HEK293T (cell line): ENCODE measurements at regions not wholly inside any gene's neighbourhood (a gene's known extent, or its start where the extent isn't known, plus 50 kb on each side); places are given as distances from the start of the nearest gene placed in this dataset.

ENCODE experiments used
- FOXA1 ChIP-seq: fragments of 450-650 bp; IDR thresholded peaks from 2 replicates; pipeline ENCODE4 v1.6.1; 2016; ENCODE audit warnings: mild to moderate bottlenecking
- LEF1 ChIP-seq: fragments of 450-650 bp; IDR thresholded peaks from 2 replicates; pipeline ENCODE4 v1.6.1; 2017; ENCODE audit warnings: mild to moderate bottlenecking, borderline replicate concordance
- SP1 ChIP-seq: fragments of 450-650 bp; IDR thresholded peaks from 2 replicates; pipeline ENCODE4 v1.6.1; 2017

- TF ChIP-seq SP1: no peak
- no peak for TF ChIP-seq FOXA1
- no peak for TF ChIP-seq LEF1
Observed at GRCh38 chr3:177451301-177451750, 254.0 kb upstream of the TBL1XR1 start.
